ENCODE measurements at regions not wholly inside any gene's neighbourhood (a gene's known extent, or its start where the extent isn't known, plus 50 kb on each side); places are given as distances from the start of the nearest gene placed in this dataset.

GRCh38 chr20:43389839-43390626, 67.7 kb upstream of the SRSF6 start:
- no peak for DNase-seq (ENCODE audit: low spot score in 2 of 2)
- H3K27ac ChIP-seq, result no peak overlapping the region

GRCh38 chr20:43389211-43389610, 68.5 kb upstream of the SRSF6 start:
- Histone ChIP-seq H3K27me3 (peaks cover 30% of the 10 kb centered on the region), H3K9me3 (no peaks in the 10 kb centered on the region), H3K4me1 (peaks cover 5% of the 10 kb centered on the region), H3K4me3 (no peak overlapping the region), H3K27ac (no peak overlapping the region), H3K36me3 (no peaks in the 10 kb centered on the region)
- no peak for DNase-seq (ENCODE audit: low spot score in 2 of 2)
- TF ChIP-seq POLR2AphosphoS5 (IDR thresholded peaks at IDR 0.05), result no peak
- TF ChIP-seq CTCF (IDR thresholded peaks at IDR 0.05), result no peak
- no peak for TF ChIP-seq POLR2A (IDR thresholded peaks at IDR 0.05)
- no peak for TF ChIP-seq EP300 (IDR thresholded peaks at IDR 0.05)
- WGBS, result 38% methylated on average over 6 of the region's 6 CpGs

More at GRCh38 chr20:43389839-43390626, 67.7 kb upstream of the SRSF6 start:
- Histone ChIP-seq H3K36me3 (no peaks in the 10 kb centered on the region), H3K4me1 (peaks cover 5% of the 10 kb centered on the region), H3K4me3 (no peak overlapping the region), H3K9me3 (no peaks in the 10 kb centered on the region), H3K27me3 (peaks cover 24% of the 10 kb centered on the region)
- 38% methylated on average over 22 of the region's 26 CpGs for WGBS
- TF ChIP-seq EP300 (IDR thresholded peaks at IDR 0.05) (no peak), CTCF (IDR thresholded peaks at IDR 0.05) (peak in 1 of 2 donors; percentile 17)

- Histone ChIP-seq H3K27ac (no peak overlapping the region), H3K27me3 (peaks cover 34% of the 10 kb centered on the region), H3K9me3 (no peaks in the 10 kb centered on the region), H3K4me1 (peaks cover 5% of the 10 kb centered on the region), H3K36me3 (no peaks in the 10 kb centered on the region), H3K4me3 (no peak overlapping the region)
- WGBS, result 34% methylated on average over 5 of the region's 14 CpGs
- TF ChIP-seq POLR2AphosphoS5 (IDR thresholded peaks at IDR 0.05), result no peak
- no peak for TF ChIP-seq POLR2A (IDR thresholded peaks at IDR 0.05)
- no peak for TF ChIP-seq CTCF (IDR thresholded peaks at IDR 0.05)
- no peak for TF ChIP-seq EP300 (IDR thresholded peaks at IDR 0.05)
- DNase-seq (ENCODE audit: low spot score in 2 of 2), result no peak
These were observed 69.3 kb upstream of the SRSF6 start for GRCh38 chr20:43388268-43389002.

- H3K36me3 ChIP-seq, result no peaks in the 10 kb centered on the region
- peaks cover 27% of the 10 kb centered on the region for H3K27me3 ChIP-seq
- TF ChIP-seq POLR2A (IDR thresholded peaks at IDR 0.05) (no peak), POLR2AphosphoS5 (IDR thresholded peaks at IDR 0.05) (no peak), EP300 (IDR thresholded peaks at IDR 0.05) (no peak), CTCF (IDR thresholded peaks at IDR 0.05) (no peak)
- H3K9me3 ChIP-seq, result no peaks in the 10 kb centered on the region
- WGBS, result 79% methylated on average over 4 of the region's 4 CpGs
- H3K4me1 ChIP-seq, result peaks cover 5% of the 10 kb centered on the region
- no peak overlapping the region for H3K27ac ChIP-seq
- no peak overlapping the region for H3K4me3 ChIP-seq
- no peak for DNase-seq (ENCODE audit: low spot score in 2 of 2)
These were observed 70.0 kb upstream of the SRSF6 start for GRCh38 chr20:43387737-43388136.

- H3K9me3 ChIP-seq, result no peaks in the 10 kb centered on the region
- H3K4me1 ChIP-seq, result peaks cover 5% of the 10 kb centered on the region
- peaks cover 19% of the 10 kb centered on the region for H3K27me3 ChIP-seq
- H3K36me3 ChIP-seq, result no peaks in the 10 kb centered on the region
- no peak overlapping the region for H3K27ac ChIP-seq
- TF ChIP-seq POLR2A (IDR thresholded peaks at IDR 0.05) (no peak), POLR2AphosphoS5 (IDR thresholded peaks at IDR 0.05) (no peak), EP300 (IDR thresholded peaks at IDR 0.05) (no peak), CTCF (IDR thresholded peaks at IDR 0.05) (no peak)
- no peak overlapping the region for H3K4me3 ChIP-seq
- no peak for DNase-seq (ENCODE audit: low spot score in 2 of 2)
- 75% methylated on average over 4 of the region's 4 CpGs for WGBS
These were observed 70.8 kb upstream of the SRSF6 start for GRCh38 chr20:43386878-43387277.
